GM12872 (cell line): ENCODE measurements at regions not wholly inside any gene's neighbourhood (a gene's known extent, or its start where the extent isn't known, plus 50 kb on each side); places are given as distances from the start of the nearest gene placed in this dataset.

ENCODE experiments used
- TF ChIP-seq, protein P1 (sequence below): IDR thresholded peaks from 3 replicates; pipeline ENCODE4 v1.5.1; 2011; ENCODE audit warnings: low read depth, mild to moderate bottlenecking, low read length, moderate library complexity; ENCODE audit not compliant: insufficient read depth

DNA sequence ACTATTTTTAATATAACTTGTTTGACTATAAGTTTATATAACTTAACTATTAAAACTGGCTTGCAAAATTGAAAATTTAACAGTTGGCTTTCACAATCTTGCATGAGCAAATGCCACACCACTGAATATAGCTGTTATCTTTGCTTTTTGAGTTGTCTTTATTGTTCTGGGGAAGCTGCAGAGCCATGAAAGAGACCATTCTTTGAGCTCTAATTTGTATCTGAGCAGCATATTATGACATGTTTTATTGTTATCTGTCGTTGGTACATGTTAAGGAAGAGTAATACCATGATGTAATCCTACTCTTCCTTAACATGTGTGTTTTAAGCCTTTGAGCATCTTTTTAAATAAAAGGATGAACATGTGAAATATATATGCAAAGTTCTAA is 97.1 kb upstream of the ANK2 start:
- TF ChIP-seq, protein P1, sequence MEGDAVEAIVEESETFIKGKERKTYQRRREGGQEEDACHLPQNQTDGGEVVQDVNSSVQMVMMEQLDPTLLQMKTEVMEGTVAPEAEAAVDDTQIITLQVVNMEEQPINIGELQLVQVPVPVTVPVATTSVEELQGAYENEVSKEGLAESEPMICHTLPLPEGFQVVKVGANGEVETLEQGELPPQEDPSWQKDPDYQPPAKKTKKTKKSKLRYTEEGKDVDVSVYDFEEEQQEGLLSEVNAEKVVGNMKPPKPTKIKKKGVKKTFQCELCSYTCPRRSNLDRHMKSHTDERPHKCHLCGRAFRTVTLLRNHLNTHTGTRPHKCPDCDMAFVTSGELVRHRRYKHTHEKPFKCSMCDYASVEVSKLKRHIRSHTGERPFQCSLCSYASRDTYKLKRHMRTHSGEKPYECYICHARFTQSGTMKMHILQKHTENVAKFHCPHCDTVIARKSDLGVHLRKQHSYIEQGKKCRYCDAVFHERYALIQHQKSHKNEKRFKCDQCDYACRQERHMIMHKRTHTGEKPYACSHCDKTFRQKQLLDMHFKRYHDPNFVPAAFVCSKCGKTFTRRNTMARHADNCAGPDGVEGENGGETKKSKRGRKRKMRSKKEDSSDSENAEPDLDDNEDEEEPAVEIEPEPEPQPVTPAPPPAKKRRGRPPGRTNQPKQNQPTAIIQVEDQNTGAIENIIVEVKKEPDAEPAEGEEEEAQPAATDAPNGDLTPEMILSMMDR = no peak

DNA sequence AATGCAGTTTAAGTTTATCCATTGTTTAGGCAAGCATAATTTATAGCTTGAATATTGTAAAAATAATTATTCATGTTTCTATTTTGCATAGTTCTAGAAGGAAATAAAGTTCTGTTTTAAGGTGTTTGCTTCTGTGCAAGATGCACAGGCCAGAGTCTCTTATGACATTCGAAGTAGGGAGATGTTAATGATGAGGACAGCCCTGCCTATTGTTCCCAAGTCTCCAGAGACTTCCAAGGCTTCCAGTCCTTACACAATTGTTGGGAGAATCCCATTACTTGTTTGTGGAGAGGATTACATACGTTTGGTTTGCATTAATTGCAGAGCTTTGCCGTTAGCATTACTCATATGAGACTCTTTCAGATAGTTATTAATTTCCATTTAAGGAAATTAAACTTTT is 96.2 kb upstream of the ANK2 start:
- TF ChIP-seq, protein P1 = no peak

DNA sequence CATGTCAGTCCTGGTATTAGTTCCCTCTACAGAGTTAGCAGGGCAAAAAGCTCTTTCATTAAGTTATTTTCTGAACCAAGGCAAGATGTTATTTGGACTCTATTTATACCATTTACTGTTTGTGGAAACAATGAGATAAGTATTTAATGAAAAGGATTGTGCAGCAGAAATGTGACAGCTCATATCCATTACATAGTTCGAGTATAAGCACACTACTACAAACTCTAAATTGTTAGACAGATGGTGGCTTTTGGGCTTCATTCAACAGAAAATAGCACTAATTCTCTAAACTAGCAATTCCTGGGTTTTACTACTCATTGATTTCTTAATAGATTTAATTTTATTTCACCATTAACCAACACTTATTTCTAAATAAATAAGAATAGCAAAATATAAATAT is 95.2 kb upstream of the ANK2 start:
- TF ChIP-seq, protein P1 = no peak

DNA sequence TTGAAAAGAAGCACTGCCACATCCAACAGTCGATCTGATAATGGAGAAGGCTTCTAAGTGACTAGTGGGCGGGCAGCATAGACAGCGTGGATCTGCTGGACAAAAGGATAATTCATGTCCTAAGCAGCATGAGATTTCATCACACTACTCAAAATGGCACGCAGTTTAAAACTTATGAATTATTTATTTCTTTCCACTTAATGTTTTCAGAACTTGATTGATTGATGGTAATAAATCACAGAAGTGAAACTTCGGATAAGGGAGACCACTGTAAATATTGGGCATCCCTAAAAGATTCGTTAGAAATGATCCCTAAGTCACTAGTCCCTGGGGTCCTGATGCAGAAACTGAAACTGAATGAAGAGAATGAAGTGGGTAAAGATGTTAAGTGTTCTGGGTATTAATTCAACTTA is 93.0 kb upstream of the ANK2 start:
- TF ChIP-seq, protein P1 = no peak

DNA sequence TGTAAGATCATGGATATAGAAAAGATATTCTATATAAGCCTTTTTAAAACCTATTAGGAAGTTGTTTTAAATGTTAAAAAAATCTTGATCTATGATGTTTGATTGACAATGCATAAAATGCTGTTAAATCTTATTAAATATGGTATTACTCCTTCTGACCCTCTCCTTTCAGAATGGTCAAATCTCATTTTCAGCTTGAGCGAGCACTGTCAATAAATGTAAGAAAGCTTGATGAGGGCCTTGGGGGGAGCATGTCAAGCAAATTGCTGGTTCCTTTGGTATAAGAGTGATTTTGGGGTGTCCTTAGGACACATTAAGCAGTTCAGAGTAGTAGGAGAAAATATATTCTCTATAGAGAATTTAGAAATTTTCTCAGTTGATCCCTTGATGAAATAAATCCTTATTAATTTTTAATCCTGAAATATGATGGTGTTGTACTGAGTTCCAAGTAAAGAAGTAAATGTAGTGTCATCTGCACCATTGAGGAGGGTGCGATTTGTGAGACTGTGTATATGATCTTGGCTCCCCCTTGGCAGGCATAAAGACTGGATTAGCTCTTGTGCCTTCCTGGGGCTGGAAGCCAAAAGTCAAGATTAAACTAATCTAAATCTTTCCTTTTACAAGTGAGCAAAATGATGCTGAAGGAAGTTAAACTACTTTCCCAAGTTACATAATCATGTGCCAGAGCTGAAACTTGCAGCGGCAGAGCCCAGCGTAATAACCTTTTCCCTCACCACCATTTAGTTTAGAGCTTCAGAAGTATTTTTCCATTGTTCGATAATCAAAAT is 82.6 kb upstream of the ANK2 start:
- TF ChIP-seq, protein P1 = no peak

DNA sequence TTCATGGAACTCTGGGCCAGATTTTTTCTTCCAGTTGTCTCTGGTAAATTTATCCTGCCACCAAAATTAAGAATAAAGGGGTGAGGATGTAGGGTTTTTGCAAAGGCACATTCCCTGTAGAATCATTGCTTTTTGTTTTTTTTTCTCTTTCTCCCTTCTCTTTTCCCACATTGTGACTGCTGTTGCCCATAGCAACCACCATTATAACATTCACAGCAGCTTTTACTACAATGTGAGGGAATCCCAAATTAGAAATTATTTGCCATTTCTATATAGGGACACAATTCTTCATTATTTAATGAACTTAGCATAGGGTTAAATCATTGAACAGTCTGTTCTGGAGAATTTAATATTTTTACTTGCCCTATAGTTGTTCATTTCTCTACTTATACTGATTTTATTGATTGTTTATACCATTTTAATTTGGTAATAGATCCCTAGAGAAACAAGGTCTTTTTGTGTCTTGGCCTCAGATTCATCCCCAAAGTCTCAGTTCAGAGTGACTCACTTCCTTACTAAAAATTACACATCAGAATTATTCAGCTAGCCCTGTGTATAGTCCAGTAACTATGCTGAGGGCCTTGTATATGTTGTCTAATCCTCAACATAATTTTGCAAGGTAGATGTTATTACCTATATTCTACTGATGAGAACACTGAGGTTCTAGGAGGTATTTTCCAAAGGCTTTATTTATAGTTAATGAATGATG is 80.8 kb upstream of the ANK2 start:
- TF ChIP-seq, protein P1 = no peak

DNA sequence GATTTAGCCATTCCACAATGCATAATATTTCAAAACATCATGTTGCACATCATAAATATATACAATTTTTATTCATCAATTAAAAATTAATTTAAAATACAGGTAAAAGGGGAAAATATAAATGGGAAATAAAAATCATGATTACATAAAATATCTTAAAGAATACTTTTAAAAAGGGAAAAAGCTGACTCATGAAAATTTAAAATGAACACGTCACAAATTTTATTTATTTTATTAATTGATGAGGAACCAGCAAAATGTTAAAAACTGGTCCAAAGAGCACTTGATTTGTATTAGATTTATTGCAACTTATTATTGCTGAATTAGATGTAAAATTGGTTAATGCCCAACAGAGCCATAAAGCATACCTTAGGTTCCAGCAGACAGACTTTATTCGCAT is 78.5 kb upstream of the ANK2 start:
- TF ChIP-seq, protein P1 = no peak
